ENCODE measurements at regions not wholly inside any gene's neighbourhood (a gene's known extent, or its start where the extent isn't known, plus 50 kb on each side); places are given as distances from the start of the nearest gene placed in this dataset.

GRCh38 chr2:67515056-67515455, 117.9 kb downstream of the ETAA1 start:
- WGBS, 2 donors: 89 to 93% methylated on average over 7 of the region's 7 CpGs
- no peaks in the 10 kb centered on the region for H3K9me3 ChIP-seq
- H3K27me3 ChIP-seq: no peaks in the 10 kb centered on the region
- intact Hi-C loops (cut with DNase I): no loop called here
- H3K27ac ChIP-seq: peak overlapping the region in 1 of 4 donors; percentile 26
- no peak for TF ChIP-seq CTCF (IDR thresholded peaks at IDR 0.05)
- no peak for TF ChIP-seq POLR2AphosphoS5 (IDR thresholded peaks at IDR 0.05)
- no peak for TF ChIP-seq POLR2A (IDR thresholded peaks at IDR 0.05)
- no peak for TF ChIP-seq EP300 (IDR thresholded peaks at IDR 0.05)
- no peaks in the 10 kb centered on the region for H3K36me3 ChIP-seq
- H3K4me1 ChIP-seq: peaks cover 0 to 8% (median 3%) of the 10 kb centered on the region in 4 donors
- no peak for DNase-seq
- H3K4me3 ChIP-seq: no peak overlapping the region

DNA sequence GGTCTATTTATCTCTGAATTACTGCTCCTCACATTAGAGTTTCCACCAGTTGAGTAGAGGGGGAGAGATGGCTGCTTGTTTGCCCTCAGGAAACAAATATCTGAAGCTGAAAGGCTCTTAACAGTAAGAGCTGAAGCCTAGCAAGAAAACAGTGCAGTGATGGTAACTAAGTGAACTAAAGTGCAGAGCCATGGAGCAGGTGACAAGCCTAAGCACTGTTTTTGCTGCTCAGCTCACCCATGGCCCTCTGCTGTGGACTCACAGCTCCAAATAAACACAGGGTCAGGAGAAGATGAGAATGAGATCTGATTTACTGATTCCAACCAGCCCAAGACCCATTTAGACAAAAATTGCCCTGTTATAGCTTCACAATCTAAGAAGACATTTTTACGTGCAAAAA, 118.4 kb downstream of the ETAA1 start:
- Histone ChIP-seq H3K4me3 (no peak overlapping the region), H3K27me3 (no peaks in the 10 kb centered on the region), H3K27ac (peak overlapping the region in 1 of 4 donors; percentile 26), H3K36me3 (no peaks in the 10 kb centered on the region), H3K4me1 (peaks cover 0 to 8% (median 3%) of the 10 kb centered on the region in 4 donors), H3K9me3 (no peaks in the 10 kb centered on the region)
- TF ChIP-seq POLR2A (IDR thresholded peaks at IDR 0.05) (no peak), POLR2AphosphoS5 (IDR thresholded peaks at IDR 0.05) (no peak), CTCF (IDR thresholded peaks at IDR 0.05) (no peak), EP300 (IDR thresholded peaks at IDR 0.05) (no peak)
- no peak for DNase-seq
- 84 to 98% methylated on average over 1 of the region's 1 CpG for WGBS, 2 donors
- intact Hi-C loops (cut with DNase I): no loop called here

- peak overlapping the region in 1 of 4 donors; percentile 13 for H3K4me3 ChIP-seq
- TF ChIP-seq POLR2AphosphoS5 (IDR thresholded peaks at IDR 0.05) (no peak), EP300 (IDR thresholded peaks at IDR 0.05) (no peak)
- H3K9me3 ChIP-seq: no peaks in the 10 kb centered on the region
- WGBS, 2 donors: 18 to 73% methylated on average over 5 of the region's 5 CpGs
- H3K4me1 ChIP-seq: peaks cover 0 to 8% (median 3%) of the 10 kb centered on the region in 4 donors
- DNase-seq: no peak
- no peaks in the 10 kb centered on the region for H3K27me3 ChIP-seq
- peak overlapping the region in 1 of 4 donors; percentile 26 for H3K27ac ChIP-seq
- intact Hi-C loops (cut with DNase I): no loop called here
- no peaks in the 10 kb centered on the region for H3K36me3 ChIP-seq
Observed at GRCh38 chr2:67516362-67516761, 119.2 kb downstream of the ETAA1 start.

DNA sequence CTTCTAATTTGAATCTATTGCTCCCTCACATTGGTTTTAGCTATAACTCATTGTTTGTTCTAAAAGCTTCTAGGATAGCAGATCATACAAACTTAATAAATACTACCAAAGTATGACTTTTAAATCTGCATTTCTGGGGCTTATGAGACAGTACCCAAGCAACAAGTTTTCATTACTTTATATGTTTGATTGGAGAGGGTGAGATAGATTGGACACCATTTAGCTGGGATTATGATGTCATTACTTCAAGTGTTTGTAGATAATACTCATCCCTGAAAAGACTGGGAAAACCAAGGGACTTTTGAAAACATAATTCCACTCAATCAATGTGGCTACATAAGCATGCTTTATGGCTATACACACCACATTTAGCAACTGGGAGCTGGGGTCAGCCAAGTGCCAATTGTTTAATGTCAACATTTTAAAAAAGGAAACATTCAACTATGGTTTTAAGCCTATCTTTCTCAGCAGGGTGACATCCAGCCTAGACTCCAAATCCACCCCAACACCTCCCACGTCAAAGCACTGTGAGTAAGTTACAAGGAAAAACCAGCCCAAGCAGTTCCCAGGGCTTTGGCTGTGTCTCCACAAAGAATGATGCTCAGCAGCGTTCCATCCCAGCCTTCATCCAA, 119.9 kb downstream of the ETAA1 start:
- Histone ChIP-seq H3K4me3 (no peak overlapping the region), H3K27me3 (no peaks in the 10 kb centered on the region), H3K27ac (peak overlapping the region in 1 of 4 donors; percentile 26), H3K4me1 (peaks cover 0 to 8% (median 3%) of the 10 kb centered on the region in 4 donors), H3K9me3 (no peaks in the 10 kb centered on the region), H3K36me3 (no peaks in the 10 kb centered on the region)
- TF ChIP-seq CTCF (IDR thresholded peaks at IDR 0.05): no peak
- TF ChIP-seq EP300 (IDR thresholded peaks at IDR 0.05): no peak
- TF ChIP-seq POLR2AphosphoS5 (IDR thresholded peaks at IDR 0.05): peak in 1 of 4 donors; percentile 13
- no peak for DNase-seq
- intact Hi-C loops (cut with DNase I): no loop called here
- 65 to 67% methylated on average over 2 of the region's 2 CpGs for WGBS, 2 donors

- H3K9me3 ChIP-seq: no peaks in the 10 kb centered on the region
- no peaks in the 10 kb centered on the region for H3K27me3 ChIP-seq
- no peaks in the 10 kb centered on the region for H3K36me3 ChIP-seq
- intact Hi-C loops (cut with DNase I): no loop called here
- peaks cover 0 to 7% (median 0%) of the 10 kb centered on the region in 4 donors for H3K4me1 ChIP-seq
- H3K27ac ChIP-seq: no peak overlapping the region
- no peak for DNase-seq
- WGBS, 2 donors: 89 to 90% methylated on average over 1 of the region's 1 CpG
- TF ChIP-seq POLR2A (IDR thresholded peaks at IDR 0.05) (no peak), POLR2AphosphoS5 (IDR thresholded peaks at IDR 0.05) (no peak), EP300 (IDR thresholded peaks at IDR 0.05) (no peak), CTCF (IDR thresholded peaks at IDR 0.05) (no peak)
- H3K4me3 ChIP-seq: no peak overlapping the region
Observed at GRCh38 chr2:67522148-67522547, 125.0 kb downstream of the ETAA1 start.

Data from sigmoid colon (tissue), 6 donors.